GM18520 (cell line): ENCODE measurements at regions not wholly inside any gene's neighbourhood (a gene's known extent, or its start where the extent isn't known, plus 50 kb on each side); places are given as distances from the start of the nearest gene placed in this dataset.
"Not testable (repeated sequence)": the region's sequence is repeated elsewhere in the genome, so short reads cannot be mapped to it uniquely, and the experiment has no call there.

ENCODE experiments used
- ATAC-seq: cut with Tn5 transposase; IDR thresholded peaks from one replicate; pipeline ENCODE4 v1.9.1; 2021; ENCODE audit not compliant: unreplicated experiment

DNA sequence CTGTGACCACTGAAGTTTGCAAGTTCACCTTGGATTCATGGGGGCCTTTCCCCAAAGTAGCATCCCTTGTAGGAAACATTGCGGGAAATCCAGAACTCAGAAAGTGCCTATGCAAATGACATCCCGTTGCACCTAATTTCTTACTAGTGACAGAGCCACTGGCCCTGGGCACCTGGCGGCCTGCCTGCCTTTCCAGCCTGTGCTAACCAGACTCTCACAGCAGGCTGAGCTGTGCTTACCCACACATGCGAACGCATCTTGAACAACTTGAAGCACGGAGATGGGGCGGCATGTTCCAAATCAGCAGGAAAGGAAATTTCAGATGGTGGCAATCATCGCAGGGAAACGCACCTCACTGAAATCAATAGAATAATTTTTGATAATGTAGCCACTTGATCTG is 405.8 kb downstream of the TMEM182 start:
- no peak for ATAC-seq

DNA sequence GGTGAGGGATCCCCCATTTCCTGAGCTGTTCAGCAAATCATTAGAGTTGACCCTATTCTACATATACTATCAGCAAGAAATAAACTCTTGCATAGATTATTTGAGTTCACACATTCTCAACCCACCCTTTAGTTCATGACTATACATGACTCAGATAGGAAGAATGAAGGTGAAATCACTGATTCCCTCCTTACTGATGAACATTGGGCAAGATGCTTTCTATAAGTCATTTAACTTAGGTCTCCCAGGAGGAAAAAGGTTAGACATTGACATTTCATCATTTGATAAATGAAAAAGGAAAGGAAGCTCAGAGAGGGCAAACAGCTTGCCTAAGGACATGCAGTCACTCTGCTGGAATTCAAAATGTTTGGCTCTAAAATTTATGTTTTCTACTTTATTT is 408.0 kb downstream of the TMEM182 start:
- ATAC-seq: no peak

DNA sequence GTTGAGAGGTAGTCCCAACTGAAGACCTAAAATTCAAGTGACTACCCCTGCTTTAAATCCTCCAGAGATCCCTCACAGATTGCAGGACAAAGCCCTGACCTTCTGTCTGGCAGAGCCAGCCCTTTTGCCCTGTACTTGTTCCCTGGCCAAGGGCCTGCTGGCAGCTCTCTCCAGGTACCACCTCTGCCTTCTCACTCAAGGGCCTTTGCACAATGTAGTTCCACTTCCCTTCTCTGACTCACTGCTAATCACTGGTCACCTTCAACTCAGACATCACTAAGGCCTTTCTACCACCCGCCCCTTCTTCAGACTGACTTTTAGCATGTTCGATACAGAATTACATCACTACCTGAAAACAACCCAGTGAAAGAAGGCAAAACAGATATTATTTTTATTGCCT is 411.0 kb downstream of the TMEM182 start:
- no peak for ATAC-seq

DNA sequence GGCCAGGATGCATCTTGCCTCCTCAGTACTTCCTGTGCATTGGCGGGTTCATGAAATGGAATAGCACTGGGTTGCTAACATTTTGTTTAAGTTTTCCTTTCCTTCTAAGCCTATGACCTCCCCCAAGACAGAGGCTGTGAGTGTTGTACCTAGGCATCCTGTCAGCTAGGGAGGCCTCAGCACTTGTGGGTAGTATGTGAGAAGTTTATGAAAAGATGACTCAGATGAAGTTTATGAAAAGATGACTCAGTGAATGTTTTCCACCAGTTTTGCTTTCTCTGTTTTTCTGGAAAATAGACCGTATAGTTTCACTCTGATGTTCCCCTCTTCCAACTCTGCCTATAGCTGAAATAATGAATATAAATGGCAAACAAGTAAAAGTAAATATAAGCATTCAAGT is 412.9 kb downstream of the TMEM182 start:
- no peak for ATAC-seq

DNA sequence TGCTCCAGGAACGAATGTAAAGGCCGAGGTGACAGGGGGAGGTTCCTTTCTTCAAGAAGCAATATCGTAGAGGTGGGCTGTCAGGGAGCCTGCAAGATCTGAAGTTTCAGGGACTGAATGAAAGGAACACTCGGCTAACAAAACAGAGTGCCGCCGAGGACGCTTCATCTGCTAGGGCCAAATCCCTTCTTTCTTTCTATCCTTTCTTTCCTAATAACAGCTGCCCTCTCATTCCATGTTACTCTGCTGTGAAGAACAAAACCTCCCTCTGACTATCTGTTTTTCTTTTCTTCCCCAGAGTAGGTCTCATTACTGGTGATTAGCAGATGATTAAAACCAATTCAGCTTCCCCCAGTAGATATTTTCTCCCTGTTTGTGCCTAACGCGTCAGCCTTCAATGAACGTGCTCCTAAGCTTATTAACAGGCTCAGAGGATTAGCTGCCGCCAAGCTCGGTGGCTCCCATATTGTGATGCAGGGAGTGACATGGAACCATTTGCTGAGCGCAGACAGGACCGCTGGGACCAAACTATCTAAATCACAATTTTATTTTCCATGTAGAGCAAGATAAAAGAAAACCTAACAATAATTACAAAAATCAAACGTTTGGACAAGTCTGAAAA is 414.6 kb downstream of the TMEM182 start:
- no peak for ATAC-seq

DNA sequence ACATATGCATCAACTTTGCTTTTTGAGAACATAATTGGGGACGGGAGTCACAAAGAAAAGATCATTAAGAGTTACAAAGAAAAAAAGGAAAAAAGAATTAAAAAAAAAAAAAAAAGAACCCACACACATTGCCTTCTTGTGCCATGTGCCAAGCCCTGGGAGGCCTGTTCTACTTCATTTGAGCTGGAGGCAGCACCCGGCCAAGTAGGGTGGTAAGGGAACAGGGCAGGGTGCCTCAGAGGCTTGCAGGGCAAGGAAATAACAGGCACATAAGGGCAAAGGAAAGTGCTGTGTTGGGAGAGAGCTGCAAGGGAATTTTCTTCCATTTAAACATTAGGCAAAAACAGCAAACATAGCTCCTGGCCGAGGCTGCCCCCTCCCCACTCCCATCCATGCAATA is 418.0 kb downstream of the TMEM182 start:
- ATAC-seq: no peak

DNA sequence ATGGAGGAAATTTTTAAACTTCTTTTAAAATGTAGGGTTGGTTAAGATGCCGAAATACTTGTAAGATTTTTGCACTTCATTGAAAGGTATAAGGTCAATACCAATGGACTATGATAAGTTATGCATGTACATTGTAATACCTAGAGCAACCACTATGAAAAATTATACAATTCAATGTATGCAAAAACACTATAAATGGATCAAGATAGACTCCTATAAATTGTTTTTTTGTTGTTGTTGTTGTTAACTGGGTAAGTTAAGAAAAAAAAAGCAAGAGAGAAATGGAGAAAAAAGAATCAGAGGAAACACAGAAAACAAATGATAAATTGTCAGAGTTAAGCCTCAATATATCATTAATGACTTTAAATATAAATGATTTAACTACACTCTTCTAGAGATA is 421.2 kb downstream of the TMEM182 start:
- no peak for ATAC-seq

DNA sequence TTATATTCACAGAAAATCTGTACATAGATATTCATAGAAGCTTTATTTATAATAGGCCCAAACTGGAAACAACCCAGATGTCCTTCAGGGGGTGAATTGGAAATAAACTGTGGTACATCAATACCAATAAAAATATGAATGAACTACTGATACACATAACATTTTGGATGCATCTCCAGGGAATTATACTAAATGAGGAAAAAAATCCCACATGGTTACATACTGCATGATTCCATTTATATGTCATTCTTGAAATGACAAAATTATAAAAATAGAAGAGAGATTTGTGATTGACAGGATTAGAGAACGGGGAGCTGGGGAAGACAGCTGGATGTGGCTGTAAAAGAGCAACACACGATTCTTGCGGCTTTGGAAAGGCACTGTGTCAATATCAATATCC is 435.0 kb downstream of the TMEM182 start:
- ATAC-seq: no peak

DNA sequence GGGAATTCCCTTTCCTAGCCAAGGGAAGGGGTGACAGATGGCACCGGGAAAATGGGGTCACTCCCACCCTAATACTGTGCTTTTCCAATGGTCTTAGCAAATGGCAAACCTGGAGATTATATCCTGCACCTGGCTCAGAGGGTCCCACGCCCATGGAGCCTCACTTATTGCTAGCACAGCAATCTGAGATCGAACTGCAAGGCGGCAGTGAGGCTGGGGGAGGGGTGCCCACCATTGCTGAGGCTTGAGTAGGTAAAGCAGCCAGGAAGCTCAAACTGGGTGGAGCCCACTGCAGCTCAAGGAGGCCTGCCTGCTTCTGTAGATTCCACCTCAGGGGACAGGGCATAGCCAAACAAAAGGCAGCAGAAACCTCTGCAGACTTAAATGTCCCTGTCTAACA is 438.9 kb downstream of the TMEM182 start:
- not testable (repeated sequence) for ATAC-seq

DNA sequence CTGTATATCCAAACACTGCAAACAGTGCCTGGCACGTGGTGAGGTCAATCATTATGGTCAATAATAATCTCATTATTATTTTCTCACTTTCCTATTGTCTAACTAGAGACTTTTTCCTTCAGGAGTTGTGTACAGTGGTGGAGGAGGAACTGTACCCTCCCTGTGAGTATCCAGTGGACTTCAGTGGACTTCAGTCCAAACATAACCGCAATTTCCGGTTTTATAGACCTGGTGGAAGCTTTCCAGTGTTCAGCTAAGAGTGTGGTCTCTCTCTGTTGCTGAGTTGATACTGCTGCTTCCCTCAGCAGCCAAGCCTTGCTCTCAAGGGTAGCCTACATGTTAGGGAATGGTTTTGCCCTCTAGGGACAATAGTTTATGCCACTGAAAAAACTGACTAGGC is 447.1 kb downstream of the TMEM182 start:
- no peak for ATAC-seq

DNA sequence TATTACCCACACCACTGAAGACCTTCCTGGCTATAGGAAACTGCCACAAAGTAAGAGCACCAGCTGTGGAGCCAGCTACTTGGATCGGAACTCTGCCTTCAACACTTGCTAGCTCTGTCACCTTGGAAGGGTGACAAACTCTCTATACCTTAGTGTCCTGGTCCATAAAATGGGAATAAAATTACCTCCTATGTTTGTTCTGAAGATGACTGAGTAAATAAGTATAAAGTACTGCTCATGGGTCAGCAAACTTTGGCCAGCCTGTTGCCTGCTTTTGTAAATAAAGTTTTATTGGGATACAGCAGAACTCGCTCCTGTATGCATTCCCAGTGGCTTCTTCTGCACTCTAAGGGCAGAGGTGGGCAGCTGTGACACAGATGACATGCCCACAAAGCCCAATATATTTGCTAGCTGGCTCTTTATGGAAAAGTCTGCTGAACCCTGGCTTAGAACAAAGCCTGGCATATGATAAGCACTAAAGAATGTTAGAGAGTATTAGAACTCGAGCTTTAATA is 451.3 kb downstream of the TMEM182 start:
- no peak for ATAC-seq

DNA sequence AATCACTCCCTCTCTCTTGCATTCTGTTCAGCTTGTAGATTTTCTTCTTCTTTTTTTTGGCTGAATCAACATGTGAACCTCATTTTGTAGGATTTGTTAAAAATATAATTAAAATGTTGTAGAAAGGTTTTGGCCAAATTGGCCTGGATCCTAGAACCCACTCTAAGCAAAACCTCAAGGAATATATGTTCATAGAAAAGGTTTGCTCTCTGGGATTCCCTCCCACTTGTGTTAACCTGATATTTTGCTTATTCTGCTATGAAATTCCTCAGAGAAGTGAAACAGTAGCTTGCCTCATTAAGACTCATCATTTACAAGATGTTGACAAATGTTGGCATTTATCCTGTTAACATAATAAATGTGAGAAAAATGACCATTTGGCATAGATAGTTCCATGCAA is 456.7 kb downstream of the TMEM182 start:
- no peak for ATAC-seq

DNA sequence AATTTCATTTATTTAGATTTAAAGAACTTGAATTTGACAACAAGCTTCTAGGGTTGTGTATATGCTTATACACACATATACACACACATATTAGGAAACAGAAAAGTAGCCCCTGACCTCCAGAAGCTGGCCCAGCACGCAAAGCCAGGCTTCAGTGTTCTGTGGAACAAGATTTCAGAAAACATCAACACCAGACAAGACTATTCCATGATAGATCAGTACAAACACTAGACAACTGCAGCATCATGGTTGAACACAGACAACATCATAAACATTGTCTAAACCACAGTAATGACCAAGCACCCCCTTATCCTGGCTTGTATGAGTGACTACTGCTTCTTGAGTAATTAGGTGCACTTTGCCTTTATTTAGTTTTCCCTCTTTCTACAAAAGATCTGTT is 457.6 kb downstream of the TMEM182 start:
- no peak for ATAC-seq

DNA sequence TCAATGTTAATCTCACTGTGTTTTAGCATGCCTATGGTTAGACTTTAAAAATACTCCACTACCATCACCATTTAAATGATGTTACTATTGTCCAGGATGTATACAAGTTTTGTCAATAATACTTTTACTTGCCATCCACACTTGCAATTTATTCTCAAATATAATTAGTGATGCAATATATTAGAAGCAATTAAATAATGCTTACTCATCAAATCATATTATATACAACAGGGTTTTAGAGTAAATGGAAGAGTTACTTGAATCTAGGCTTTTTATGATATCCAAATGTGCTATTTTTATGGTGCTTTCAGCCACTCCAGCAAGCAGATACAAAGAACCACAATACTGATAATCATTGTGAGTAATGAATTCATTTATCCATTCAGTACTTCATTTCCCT is 461.1 kb downstream of the TMEM182 start:
- no peak for ATAC-seq

DNA sequence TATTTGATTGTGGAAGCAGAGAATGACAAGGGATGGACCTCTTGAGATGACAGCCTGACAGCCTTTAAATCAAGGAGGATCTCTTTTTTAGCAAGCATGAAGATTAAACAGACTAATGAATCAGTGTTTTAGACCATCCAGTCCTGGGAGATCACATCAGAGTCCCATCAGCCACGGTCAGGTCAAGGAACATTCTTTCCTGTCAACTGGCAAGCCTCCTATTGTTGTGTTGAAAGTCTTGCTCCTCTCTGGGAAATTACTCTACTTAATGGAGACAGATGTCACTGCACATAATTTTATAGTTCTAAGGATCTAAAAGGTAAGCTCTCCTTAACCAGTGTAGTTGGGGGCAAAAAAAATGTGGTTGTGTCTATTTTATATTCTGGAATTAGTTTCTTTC is 469.0 kb downstream of the TMEM182 start:
- no peak for ATAC-seq

DNA sequence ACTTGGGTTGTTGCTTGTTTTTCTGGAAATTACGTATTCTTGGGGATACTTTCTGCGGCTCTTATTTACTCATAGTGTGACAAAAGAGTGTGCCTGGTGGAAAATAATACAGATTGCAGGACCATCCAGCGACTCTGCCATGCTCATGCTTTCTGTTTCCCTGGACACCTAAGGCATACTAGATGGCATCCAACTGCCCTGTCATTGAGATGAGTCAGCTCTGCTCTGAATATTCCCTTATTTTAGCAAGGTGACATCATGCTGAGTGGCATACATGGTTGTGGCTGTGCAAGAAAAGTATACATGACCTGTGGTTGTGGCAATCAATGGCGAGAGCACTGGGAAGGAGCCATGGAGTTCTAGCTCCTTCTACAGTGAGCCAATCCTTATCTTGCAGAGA is 471.0 kb downstream of the TMEM182 start:
- ATAC-seq: no peak

DNA sequence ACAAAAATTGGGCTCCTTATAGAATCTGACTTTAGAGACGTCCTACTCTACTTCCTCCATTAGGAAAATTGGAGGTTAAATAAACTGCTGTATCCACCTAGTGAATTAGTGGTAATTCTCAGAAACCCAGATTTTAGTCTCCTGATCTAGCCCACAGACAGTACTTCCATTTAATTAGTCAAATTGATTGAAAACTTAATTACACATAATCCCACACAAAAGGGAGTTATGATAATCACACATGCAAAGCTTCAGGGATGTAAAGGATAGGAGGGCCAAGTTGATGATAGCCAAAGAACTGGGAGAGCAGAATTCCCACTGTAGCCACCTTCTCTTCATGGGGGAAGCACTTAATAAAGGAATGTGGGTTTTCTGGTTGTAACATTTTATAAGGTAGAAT is 471.9 kb downstream of the TMEM182 start:
- ATAC-seq: no peak

DNA sequence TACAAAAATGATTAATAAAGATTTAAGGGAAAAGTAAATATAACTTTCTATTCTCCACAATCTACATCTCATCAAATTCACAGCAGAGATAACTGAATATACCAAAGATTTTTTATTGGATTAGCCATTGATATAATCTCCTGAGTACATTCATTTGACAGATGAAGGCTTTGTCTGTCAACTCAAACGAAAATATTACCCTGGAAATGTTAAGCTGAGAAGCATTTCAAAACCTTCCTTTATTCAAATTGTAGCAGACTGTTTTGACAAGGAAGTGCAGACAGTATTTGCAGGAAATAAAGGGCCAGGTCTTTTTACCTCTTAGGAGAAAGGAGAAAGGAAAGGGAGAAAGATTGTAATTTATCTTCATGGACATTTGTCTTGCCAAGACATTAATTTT is 473.5 kb downstream of the TMEM182 start:
- ATAC-seq: no peak

DNA sequence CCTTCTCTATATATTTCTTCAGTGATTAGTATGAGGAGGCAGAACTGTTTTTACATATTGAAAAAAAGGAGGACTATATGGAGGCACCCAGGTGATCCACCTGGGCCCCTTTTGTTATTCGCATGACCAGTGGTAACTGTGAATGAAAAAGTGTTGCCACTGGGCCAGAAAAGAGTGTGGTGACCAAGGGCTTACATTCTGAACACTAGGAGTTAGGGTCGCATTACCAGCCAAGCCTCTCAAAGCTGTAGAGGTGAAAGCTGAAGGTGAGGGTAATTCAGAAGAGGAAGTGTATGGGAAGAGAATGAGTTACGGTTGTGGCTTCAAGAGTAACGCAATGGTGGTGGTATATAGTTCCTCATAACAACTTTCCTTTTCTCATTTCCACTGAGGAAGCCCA is 487.6 kb downstream of the TMEM182 start:
- no peak for ATAC-seq

DNA sequence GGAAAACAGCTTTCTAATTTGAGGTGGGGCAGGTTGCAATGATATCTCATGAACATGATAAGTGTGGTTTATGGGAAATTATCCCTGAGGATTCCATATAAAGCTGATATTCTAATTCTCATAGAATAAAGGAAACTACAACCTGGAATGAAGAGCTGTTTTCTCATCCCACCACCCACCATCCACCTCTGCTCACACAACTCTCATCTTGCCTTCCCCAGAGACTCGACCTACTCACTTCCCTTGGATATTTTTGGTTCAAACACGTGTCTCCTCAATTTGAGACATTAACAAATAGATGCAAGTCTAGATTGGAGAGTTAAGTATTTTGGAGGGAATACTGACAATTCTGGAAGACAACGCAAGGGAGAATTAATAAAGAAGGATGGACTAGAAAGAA is 490.9 kb downstream of the TMEM182 start:
- ATAC-seq: no peak

DNA sequence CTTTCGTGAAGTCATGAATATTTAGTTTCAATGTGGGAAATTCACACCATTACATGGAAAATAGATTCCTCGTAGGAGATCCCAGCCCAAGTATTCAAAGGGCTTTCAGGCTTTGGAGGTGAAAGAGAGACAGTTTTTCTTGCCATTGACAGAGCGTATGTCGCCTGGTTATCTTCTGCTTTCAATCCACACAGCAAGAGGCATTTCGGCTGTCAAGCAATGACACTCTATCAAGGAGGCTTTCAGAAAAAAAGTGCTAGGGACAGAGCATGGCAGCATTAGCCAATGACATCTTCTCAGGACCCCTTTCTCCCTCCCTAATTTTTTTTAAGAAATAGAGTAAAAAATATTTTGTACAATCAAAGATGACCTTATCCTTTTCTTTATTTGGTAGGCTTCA is 492.8 kb downstream of the TMEM182 start:
- ATAC-seq: no peak

DNA sequence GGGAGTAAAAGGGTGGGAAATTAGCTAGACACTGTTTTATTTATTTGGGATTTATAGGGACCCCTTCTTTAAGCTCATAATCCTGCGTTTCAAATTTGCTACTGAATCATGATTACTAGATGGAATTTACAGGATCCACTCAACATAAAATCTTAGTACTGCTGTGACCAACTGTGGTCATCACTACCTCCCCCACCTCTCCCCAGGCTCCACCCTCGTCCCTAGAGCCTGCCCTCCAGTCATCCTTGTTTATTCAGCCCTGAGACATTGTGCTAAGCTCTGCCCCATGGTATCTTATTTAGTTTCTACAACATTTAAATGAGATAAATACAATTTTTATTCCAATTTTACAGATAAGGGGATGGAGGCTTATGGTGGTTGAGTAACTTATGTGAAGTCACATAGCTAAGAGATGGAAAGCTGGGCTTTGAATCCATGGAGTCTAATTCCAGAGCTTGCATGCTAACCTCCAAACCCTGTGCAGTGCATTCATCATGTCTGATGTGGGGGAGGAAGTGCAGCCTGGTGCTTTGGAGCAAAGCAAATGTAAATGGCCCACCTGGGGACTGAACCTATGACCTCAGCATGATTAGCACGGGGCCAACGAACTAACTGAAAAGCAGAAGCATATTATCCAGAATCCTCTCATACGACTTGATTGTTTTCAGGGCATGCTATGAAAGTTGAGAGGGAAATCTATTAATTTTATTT is 502.4 kb downstream of the TMEM182 start:
- no peak for ATAC-seq

DNA sequence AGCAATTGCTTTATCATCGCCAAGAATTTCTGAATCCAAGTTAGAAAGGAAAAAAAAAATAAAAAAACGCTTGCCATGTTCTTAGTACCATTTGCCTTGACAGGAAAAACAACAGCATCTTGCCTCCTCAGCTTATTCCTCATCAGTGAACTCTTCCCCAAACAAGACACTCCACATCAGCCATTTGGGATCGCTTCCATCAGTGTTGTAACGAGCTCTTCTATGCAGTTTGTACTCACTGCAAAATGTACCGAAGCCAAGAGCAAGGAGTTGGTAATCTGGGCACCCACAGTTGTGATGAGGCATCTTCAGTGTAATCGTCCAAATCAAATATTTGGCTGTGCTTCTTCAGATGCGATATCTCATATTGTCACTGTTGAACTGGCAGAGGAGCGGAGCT is 503.7 kb downstream of the TMEM182 start:
- ATAC-seq: no peak
